ENCODE measurements at regions not wholly inside any gene's neighbourhood (a gene's known extent, or its start where the extent isn't known, plus 50 kb on each side); places are given as distances from the start of the nearest gene placed in this dataset.

GRCh38 chr6:103177791-103178190 is 1681.9 kb downstream of the HACE1 start:
- DNase-seq, result no peak
- peaks cover 1% of the 10 kb centered on the region for H3K36me3 Mint-ChIP-seq (ENCODE audit: low read depth)
- no peak overlapping the region for H3K27ac Mint-ChIP-seq
- no peak overlapping the region for H3K4me3 Mint-ChIP-seq
- no peaks in the 10 kb centered on the region for H3K4me1 Mint-ChIP-seq (ENCODE audit: low read depth)
- intact Hi-C loops (cut with micrococcal nuclease), result no loop called here
- CTCF ChIA-PET, result no interaction called here
- peaks cover 7% of the 10 kb centered on the region for H3K9me3 Mint-ChIP-seq
- H3K27me3 Mint-ChIP-seq (ENCODE audit: low read depth), result no peaks in the 10 kb centered on the region

- CTCF ChIA-PET, result no interaction called here
- H3K4me1 Mint-ChIP-seq (ENCODE audit: low read depth), result no peaks in the 10 kb centered on the region
- H3K4me3 Mint-ChIP-seq, result no peak overlapping the region
- peaks cover 1% of the 10 kb centered on the region for H3K36me3 Mint-ChIP-seq (ENCODE audit: low read depth)
- no peak for DNase-seq
- H3K27ac Mint-ChIP-seq, result no peak overlapping the region
- peaks cover 2% of the 10 kb centered on the region for H3K9me3 Mint-ChIP-seq
- intact Hi-C loops (cut with micrococcal nuclease), result no loop called here
- no peaks in the 10 kb centered on the region for H3K27me3 Mint-ChIP-seq (ENCODE audit: low read depth)
These were observed 1684.7 kb downstream of the HACE1 start for GRCh38 chr6:103175056-103175455.

- CTCF ChIA-PET, result no interaction called here
- H3K4me1 Mint-ChIP-seq (ENCODE audit: low read depth), result no peaks in the 10 kb centered on the region
- no peak overlapping the region for H3K27ac Mint-ChIP-seq
- no peak for DNase-seq
- peaks cover 5% of the 10 kb centered on the region for H3K9me3 Mint-ChIP-seq
- H3K27me3 Mint-ChIP-seq (ENCODE audit: low read depth), result no peaks in the 10 kb centered on the region
- H3K36me3 Mint-ChIP-seq (ENCODE audit: low read depth), result no peaks in the 10 kb centered on the region
- intact Hi-C loops (cut with micrococcal nuclease), result no loop called here
- no peak overlapping the region for H3K4me3 Mint-ChIP-seq
These were observed 1692.2 kb downstream of the HACE1 start for GRCh38 chr6:103167345-103168071.

- CTCF ChIA-PET, result no interaction called here
- DNase-seq, result no peak
- intact Hi-C loops (cut with micrococcal nuclease), result no loop called here
- H3K27ac Mint-ChIP-seq, result no peak overlapping the region
- H3K36me3 Mint-ChIP-seq (ENCODE audit: low read depth), result no peaks in the 10 kb centered on the region
- no peaks in the 10 kb centered on the region for H3K27me3 Mint-ChIP-seq (ENCODE audit: low read depth)
- no peaks in the 10 kb centered on the region for H3K4me1 Mint-ChIP-seq (ENCODE audit: low read depth)
- H3K9me3 Mint-ChIP-seq, result no peaks in the 10 kb centered on the region
- H3K4me3 Mint-ChIP-seq, result no peak overlapping the region
These were observed 1704.7 kb downstream of the HACE1 start for GRCh38 chr6:103154779-103155572.

- CTCF ChIA-PET, result no interaction called here
- H3K36me3 Mint-ChIP-seq (ENCODE audit: low read depth), result no peaks in the 10 kb centered on the region
These were observed 1706.7 kb downstream of the HACE1 start for GRCh38 chr6:103153016-103153415.

GRCh38 chr6:103142902-103143301 is 1716.8 kb downstream of the HACE1 start:
- CTCF ChIA-PET, result no interaction called here
- Mint-ChIP-seq H3K4me3 (no peak overlapping the region), H3K9me3 (no peaks in the 10 kb centered on the region), H3K36me3 (ENCODE audit: low read depth) (no peaks in the 10 kb centered on the region), H3K4me1 (ENCODE audit: low read depth) (no peaks in the 10 kb centered on the region), H3K27me3 (ENCODE audit: low read depth) (no peaks in the 10 kb centered on the region), H3K27ac (no peak overlapping the region)
- intact Hi-C loops (cut with micrococcal nuclease), result no loop called here
- no peak for DNase-seq

More at GRCh38 chr6:103153016-103153415, 1706.7 kb downstream of the HACE1 start:
- no peaks in the 10 kb centered on the region for H3K4me1 Mint-ChIP-seq (ENCODE audit: low read depth)
- no peaks in the 10 kb centered on the region for H3K27me3 Mint-ChIP-seq (ENCODE audit: low read depth)
- H3K27ac Mint-ChIP-seq, result no peak overlapping the region
- DNase-seq, result no peak
- H3K4me3 Mint-ChIP-seq, result no peak overlapping the region
- H3K9me3 Mint-ChIP-seq, result no peaks in the 10 kb centered on the region
- intact Hi-C loops (cut with micrococcal nuclease), result no loop called here

- intact Hi-C loops (cut with micrococcal nuclease), result no loop called here
- Mint-ChIP-seq H3K27ac (no peak overlapping the region), H3K27me3 (ENCODE audit: low read depth) (no peaks in the 10 kb centered on the region), H3K36me3 (ENCODE audit: low read depth) (no peaks in the 10 kb centered on the region), H3K4me3 (no peak overlapping the region), H3K9me3 (no peaks in the 10 kb centered on the region), H3K4me1 (ENCODE audit: low read depth) (no peaks in the 10 kb centered on the region)
- CTCF ChIA-PET, result no interaction called here
- no peak for DNase-seq
These were observed 1719.3 kb downstream of the HACE1 start for GRCh38 chr6:103140308-103141027.

- H3K27me3 Mint-ChIP-seq (ENCODE audit: low read depth), result no peaks in the 10 kb centered on the region
- H3K9me3 Mint-ChIP-seq, result no peaks in the 10 kb centered on the region
- no peak overlapping the region for H3K27ac Mint-ChIP-seq
- H3K4me1 Mint-ChIP-seq (ENCODE audit: low read depth), result no peaks in the 10 kb centered on the region
- CTCF ChIA-PET, result no interaction called here
- no peak overlapping the region for H3K4me3 Mint-ChIP-seq
- intact Hi-C loops (cut with micrococcal nuclease), result no loop called here
- H3K36me3 Mint-ChIP-seq (ENCODE audit: low read depth), result no peaks in the 10 kb centered on the region
- DNase-seq, result no peak
These were observed 1720.3 kb downstream of the HACE1 start for GRCh38 chr6:103139377-103139776.

GRCh38 chr6:103124471-103124870 is 1731.0 kb downstream of the GRIK2 start:
- H3K4me3 Mint-ChIP-seq, result no peak overlapping the region
- intact Hi-C loops (cut with micrococcal nuclease), result loop anchor here (10.0 kb wide), 1 partner anchor 1400 kb away; no protein-coding TSS in a partner anchor
- no peak overlapping the region for H3K27ac Mint-ChIP-seq
- no peaks in the 10 kb centered on the region for H3K4me1 Mint-ChIP-seq (ENCODE audit: low read depth)
- CTCF ChIA-PET, result interaction anchor here (0.6 kb wide), 1 partner anchor 99 kb away, joined by 3 read pairs; no protein-coding TSS in a partner anchor
- H3K9me3 Mint-ChIP-seq, result peaks cover 5% of the 10 kb centered on the region
- no peak for DNase-seq
- no peaks in the 10 kb centered on the region for H3K36me3 Mint-ChIP-seq (ENCODE audit: low read depth)
- no peaks in the 10 kb centered on the region for H3K27me3 Mint-ChIP-seq (ENCODE audit: low read depth)

GRCh38 chr6:103122766-103123601 is 1729.5 kb downstream of the GRIK2 start:
- Mint-ChIP-seq H3K4me3 (no peak overlapping the region), H3K27me3 (ENCODE audit: low read depth) (no peaks in the 10 kb centered on the region), H3K9me3 (peaks cover 5% of the 10 kb centered on the region), H3K36me3 (ENCODE audit: low read depth) (no peaks in the 10 kb centered on the region), H3K27ac (no peak overlapping the region), H3K4me1 (ENCODE audit: low read depth) (no peaks in the 10 kb centered on the region)
- intact Hi-C loops (cut with micrococcal nuclease), result loop anchor here (10.0 kb wide), 1 partner anchor 1402 kb away; no protein-coding TSS in a partner anchor
- CTCF ChIA-PET, result no interaction called here
- DNase-seq, result peak; percentile 42

GRCh38 chr6:103119056-103119455 is 1725.5 kb downstream of the GRIK2 start:
- no peak for DNase-seq
- Mint-ChIP-seq H3K27me3 (ENCODE audit: low read depth) (no peaks in the 10 kb centered on the region), H3K4me1 (ENCODE audit: low read depth) (no peaks in the 10 kb centered on the region), H3K36me3 (ENCODE audit: low read depth) (no peaks in the 10 kb centered on the region), H3K27ac (no peak overlapping the region), H3K9me3 (no peaks in the 10 kb centered on the region), H3K4me3 (no peak overlapping the region)
- CTCF ChIA-PET, result no interaction called here
- intact Hi-C loops (cut with micrococcal nuclease), result no loop called here

- CTCF ChIA-PET, result no interaction called here
- DNase-seq, result no peak
- Mint-ChIP-seq H3K27me3 (ENCODE audit: low read depth) (no peaks in the 10 kb centered on the region), H3K4me3 (no peak overlapping the region), H3K4me1 (ENCODE audit: low read depth) (no peaks in the 10 kb centered on the region), H3K27ac (no peak overlapping the region), H3K36me3 (ENCODE audit: low read depth) (no peaks in the 10 kb centered on the region), H3K9me3 (peaks cover 2% of the 10 kb centered on the region)
- intact Hi-C loops (cut with micrococcal nuclease), result no loop called here
These were observed 1721.1 kb downstream of the GRIK2 start for GRCh38 chr6:103114582-103114981.
